ENCODE measurements at regions not wholly inside any gene's neighbourhood (a gene's known extent, or its start where the extent isn't known, plus 50 kb on each side); places are given as distances from the start of the nearest gene placed in this dataset.

GRCh38 chr12:73529231-73529630 is 1008.4 kb upstream of the ATXN7L3B start:
- dilution Hi-C loops (cut with MboI; ENCODE audit: extremely low pct_ligation_motif_present, low sequenced_read_pairs) = no loop called here

GRCh38 chr12:73529954-73530353 is 1007.7 kb upstream of the ATXN7L3B start:
- DNase-seq (ENCODE audit: low read depth, low spot score) (no peak), FAIRE-seq (no peak)
- Histone ChIP-seq H3K9me3 (ENCODE audit: control insufficient read depth, low read depth, low read length) (no peaks in the 10 kb centered on the region), H2AFZ (ENCODE audit: control insufficient read depth, low read length) (no peak overlapping the region), H4K20me1 (ENCODE audit: control insufficient read depth, extremely low read depth, insufficient read depth, low read length) (no peaks in the 10 kb centered on the region), H3K79me2 (ENCODE audit: control insufficient read depth, insufficient read depth, low read length) (no peaks in the 10 kb centered on the region), H3K4me1 (ENCODE audit: control insufficient read depth, extremely low read depth, insufficient read depth, low read length) (no peaks in the 10 kb centered on the region), H3K27ac (ENCODE audit: control insufficient read depth, insufficient read depth, low read length) (no peak overlapping the region), H3K36me3 (ENCODE audit: control insufficient read depth in 2 of 2, extremely low read depth in 1 of 2, insufficient read depth in 2 of 2, low read length in 2 of 2) (no peaks in the 10 kb centered on the region), H3K27me3 (ENCODE audit: control insufficient read depth, extremely low read depth, insufficient read depth, low read length) (no peaks in the 10 kb centered on the region), H3K9ac (ENCODE audit: control insufficient read depth, extremely low read depth, insufficient read depth, low read length) (no peak overlapping the region), H3K4me3 (ENCODE audit: control insufficient read depth in 2 of 3, extremely low read depth in 1 of 3, insufficient read depth in 2 of 3, low read depth in 1 of 3, low read length in 3 of 3) (no peak overlapping the region), H3K4me2 (ENCODE audit: control insufficient read depth, extremely low read depth, insufficient read depth, low read depth, low read length) (no peak overlapping the region), H3K9me1 (ENCODE audit: control insufficient read depth, extremely low read depth, insufficient read depth, low read length) (no peaks in the 10 kb centered on the region)
- no peak for TF ChIP-seq CTCF (optimal IDR thresholded peaks at IDR 0.05 in 1 of 3, IDR thresholded peaks at IDR 0.05 in 1 of 3, conservative IDR thresholded peaks at IDR 0.05 in 1 of 3; ENCODE audit: extremely low read depth in 1 of 3, insufficient read depth in 2 of 3, low read length in 3 of 3)
- no peak for TF ChIP-seq EZH2 (IDR thresholded peaks at IDR 0.05; ENCODE audit: low read length)
- dilution Hi-C loops (cut with MboI; ENCODE audit: extremely low pct_ligation_motif_present, low sequenced_read_pairs) = no loop called here

More at GRCh38 chr12:73529231-73529630, 1008.4 kb upstream of the ATXN7L3B start:
- H3K27ac ChIP-seq (ENCODE audit: control insufficient read depth, insufficient read depth, low read length) = no peak overlapping the region
- no peaks in the 10 kb centered on the region for H3K4me1 ChIP-seq (ENCODE audit: control insufficient read depth, extremely low read depth, insufficient read depth, low read length)
- no peaks in the 10 kb centered on the region for H4K20me1 ChIP-seq (ENCODE audit: control insufficient read depth, extremely low read depth, insufficient read depth, low read length)
- no peaks in the 10 kb centered on the region for H3K9me1 ChIP-seq (ENCODE audit: control insufficient read depth, extremely low read depth, insufficient read depth, low read length)
- no peak overlapping the region for H3K4me2 ChIP-seq (ENCODE audit: control insufficient read depth, extremely low read depth, insufficient read depth, low read depth, low read length)
- DNase-seq (ENCODE audit: low read depth, low spot score) = no peak
- no peaks in the 10 kb centered on the region for H3K36me3 ChIP-seq (ENCODE audit: control insufficient read depth in 2 of 2, extremely low read depth in 1 of 2, insufficient read depth in 2 of 2, low read length in 2 of 2)
- no peak overlapping the region for H2AFZ ChIP-seq (ENCODE audit: control insufficient read depth, low read length)
- H3K27me3 ChIP-seq (ENCODE audit: control insufficient read depth, extremely low read depth, insufficient read depth, low read length) = no peaks in the 10 kb centered on the region
- FAIRE-seq = no peak
- no peaks in the 10 kb centered on the region for H3K9me3 ChIP-seq (ENCODE audit: control insufficient read depth, low read depth, low read length)
- H3K4me3 ChIP-seq (ENCODE audit: control insufficient read depth in 2 of 3, extremely low read depth in 1 of 3, insufficient read depth in 2 of 3, low read depth in 1 of 3, low read length in 3 of 3) = no peak overlapping the region
- no peak overlapping the region for H3K9ac ChIP-seq (ENCODE audit: control insufficient read depth, extremely low read depth, insufficient read depth, low read length)
- H3K79me2 ChIP-seq (ENCODE audit: control insufficient read depth, insufficient read depth, low read length) = no peaks in the 10 kb centered on the region
- no peak for TF ChIP-seq CTCF (optimal IDR thresholded peaks at IDR 0.05 in 1 of 3, IDR thresholded peaks at IDR 0.05 in 1 of 3, conservative IDR thresholded peaks at IDR 0.05 in 1 of 3; ENCODE audit: extremely low read depth in 1 of 3, insufficient read depth in 2 of 3, low read length in 3 of 3)
- TF ChIP-seq EZH2 (IDR thresholded peaks at IDR 0.05; ENCODE audit: low read length) = no peak

Data from keratinocyte (primary cell).